HCT116 (cell line): ENCODE measurements at regions not wholly inside any gene's neighbourhood (a gene's known extent, or its start where the extent isn't known, plus 50 kb on each side); places are given as distances from the start of the nearest gene placed in this dataset.

Experiments
- ATAC-seq: fragments of 200-7000 bp; cut with Tn5 transposase; 2 replicates; pipeline ENCODE4 v1.9.1; 2020; ENCODE audit warnings: mild to moderate bottlenecking, moderate library complexity
- BruUV-seq: library from RNA; stranded (reverse); fragments of 400-500 nt; replicated peaks from 2 replicates; lab custom pipeline; 2021; lab: Mats Ljungman, UMichigan
- CTCF ChIA-PET: fragments of 300-600 bp; sonication (Branson Sonifier 250); formaldehyde crosslinking; loops from one replicate; lab custom pipeline; 2021; ENCODE audit warnings: antibody characterized with exemption; lab: Charles Lee
- POLR2A ChIA-PET: fragments of 300-600, 350-600 bp; sonication (Branson Sonifier 250); formaldehyde crosslinking; loops from one replicate; lab custom pipeline; 2021; ENCODE audit warnings: antibody characterized with exemption; lab: Charles Lee
- RAD21 ChIA-PET, 2 experiments: fragments of 300-600 bp; sonication (Branson Sonifier 250); formaldehyde crosslinking; loops; one replicate each; lab custom pipeline; 2023; ENCODE audit warnings: low total read pairs in 2 of 2; ENCODE audit not compliant: uncharacterized antibody in 2 of 2, unreplicated experiment in 2 of 2, low non-redundant PET in 1 of 2; lab: Charles Lee
- DNase-seq: peaks from one replicate; pipeline ENCODE4 v3.0.0-alpha.2; 2010; ENCODE audit warnings: low read depth, low spot score
- H2AFZ ChIP-seq: fragments of 200-600 bp; shearing (Covaris generic), sonication (generic); 2 replicates; pipeline ENCODE4 v1.6.1; 2017; ENCODE audit warnings: low read depth, mixed run types, mixed read lengths, antibody characterized with exemption, low read length; ENCODE audit not compliant: poor library complexity, severe bottlenecking
- H3K27ac ChIP-seq: 2 replicates; pipeline ENCODE4 v1.5.1; 2012; ENCODE audit warnings: low read depth, low read length
- H3K27me3 ChIP-seq: fragments of 200-600 bp; sonication (generic); 2 replicates; pipeline ENCODE4 v1.6.1; 2016; ENCODE audit warnings: mixed run types, low read length, mixed read lengths; ENCODE audit not compliant: insufficient read depth
- H3K36me3 ChIP-seq, 2 experiments: fragments of 200-500 bp in 1 of 2; fragments of 200-600 bp in 1 of 2; sonication (Bioruptor generic) in 1 of 2; sonication (generic) in 1 of 2; 2 replicates each; pipeline versions ENCODE4 v1.5.1 to v1.6.1; 2014 to 2016; ENCODE audit warnings: low read length in 2 of 2, inconsistent platforms in 1 of 2, mixed read lengths in 1 of 2, mixed run types in 1 of 2; ENCODE audit not compliant: insufficient read depth in 2 of 2, control insufficient read depth in 1 of 2
- H3K4me1 ChIP-seq, 2 experiments: fragments of 200-600 bp in 1 of 2; sonication (generic) in 1 of 2; 2 replicates each; pipeline versions ENCODE4 v1.5.1 to v1.6.1; 2012 to 2017; ENCODE audit warnings: low read length in 2 of 2, inconsistent platforms in 1 of 2, mild to moderate bottlenecking in 1 of 2, mixed read lengths in 1 of 2, mixed run types in 1 of 2, moderate library complexity in 1 of 2; ENCODE audit not compliant: insufficient read depth in 2 of 2, control insufficient read depth in 1 of 2
- H3K4me2 ChIP-seq: fragments of 200-600 bp; sonication (generic); 2 replicates; pipeline ENCODE4 v1.6.1; 2017; ENCODE audit warnings: mixed run types, low read length, mixed read lengths
- H3K4me3 ChIP-seq, 2 experiments: fragments of 200-600 bp in 1 of 2; sonication (generic) in 1 of 2; replicated peaks in 1 of 2; 2 replicates each; pipeline ENCODE4 v1.5.1; 2011 to 2016; ENCODE audit warnings: low read length in 2 of 2, control low read depth in 1 of 2, low read depth in 1 of 2, mild to moderate bottlenecking in 1 of 2, mixed read lengths in 1 of 2, mixed run types in 1 of 2
- H3K79me2 ChIP-seq: fragments of 200-600 bp; sonication (generic); 2 replicates; pipeline ENCODE4 v1.6.1; 2017; ENCODE audit warnings: mild to moderate bottlenecking, mixed run types, low read length, moderate library complexity, mixed read lengths; ENCODE audit not compliant: insufficient read depth
- H3K9ac ChIP-seq: fragments of 200-600 bp; sonication (generic); 2 replicates; pipeline ENCODE4 v1.6.1; 2016; ENCODE audit warnings: low read length, mixed read lengths
- H3K9me2 ChIP-seq: fragments of 200-600 bp; sonication (generic), shearing (Covaris generic); 2 replicates; pipeline ENCODE4 v1.6.1; 2017; ENCODE audit warnings: mixed run types, mild to moderate bottlenecking, moderate library complexity; ENCODE audit not compliant: insufficient read depth
- H3K9me3 ChIP-seq, 2 experiments: fragments of 200-500 bp in 1 of 2; fragments of 200-600 bp in 1 of 2; sonication (Bioruptor generic) in 1 of 2; sonication (generic) in 1 of 2; 2 replicates each; pipeline ENCODE4 v1.6.1; 2014 to 2017; ENCODE audit warnings: low read length in 2 of 2, mixed read lengths in 2 of 2, inconsistent platforms in 1 of 2, low read depth in 1 of 2, mild to moderate bottlenecking in 1 of 2, mixed run types in 1 of 2, moderate library complexity in 1 of 2; ENCODE audit not compliant: control insufficient read depth in 1 of 2, insufficient read depth in 1 of 2
- H4K20me1 ChIP-seq: fragments of 200-600 bp; sonication (generic), shearing (Covaris generic); 2 replicates; pipeline ENCODE4 v1.6.1; 2017; ENCODE audit warnings: mixed run types, mild to moderate bottlenecking, moderate library complexity; ENCODE audit not compliant: insufficient read depth
- CBX3 ChIP-seq: IDR thresholded peaks from 2 replicates; pipeline ENCODE4 v1.6.1; 2012; ENCODE audit warnings: low read depth
- CEBPB ChIP-seq: IDR thresholded peaks from 2 replicates; pipeline ENCODE4 v1.6.1; 2012; ENCODE audit warnings: low read depth
- CTCF ChIP-seq, 3 experiments: fragments of 200-600 bp in 1 of 3; sonication (generic) in 1 of 3; IDR thresholded peaks in 2 of 3; conservative IDR thresholded peaks in 1 of 3; 2 replicates each; pipeline ENCODE4 v1.5.1; 2012 to 2017; ENCODE audit warnings: low read depth in 2 of 3, low read length in 2 of 3, antibody characterized with exemption in 1 of 3, borderline replicate concordance in 1 of 3, control low read depth in 1 of 3, mild to moderate bottlenecking in 1 of 3, mixed read lengths in 1 of 3, mixed run types in 1 of 3, moderate library complexity in 1 of 3; ENCODE audit not compliant: insufficient read depth in 1 of 3
- EGR1 ChIP-seq: IDR thresholded peaks from 2 replicates; pipeline ENCODE4 v1.6.1; 2012; ENCODE audit warnings: low read depth
- ELF1 ChIP-seq: IDR thresholded peaks from 2 replicates; pipeline ENCODE4 v1.6.1; 2012; ENCODE audit warnings: low read depth, borderline replicate concordance
- EZH2phosphoT487 ChIP-seq: fragments of 200-600 bp; IDR thresholded peaks from 2 replicates; pipeline ENCODE4 v1.6.1; 2018; ENCODE audit warnings: antibody characterized with exemption, borderline replicate concordance
- JUND ChIP-seq: IDR thresholded peaks from 2 replicates; pipeline ENCODE4 v1.6.1; 2012
- POLR2A ChIP-seq: IDR thresholded peaks from 2 replicates; pipeline ENCODE4 v1.7.0; 2011; ENCODE audit warnings: borderline replicate concordance; ENCODE audit not compliant: insufficient read depth, insufficient read length; ENCODE audit errors: extremely low read depth
- POLR2AphosphoS5 ChIP-seq: IDR thresholded peaks from 2 replicates; pipeline ENCODE4 v1.6.1; 2011; ENCODE audit warnings: mild to moderate bottlenecking, low read depth, low read length, moderate library complexity
- REST ChIP-seq: IDR thresholded peaks from 2 replicates; pipeline ENCODE4 v1.6.1; 2012; ENCODE audit warnings: low read depth
- SIN3A ChIP-seq: IDR thresholded peaks from 2 replicates; pipeline ENCODE4 v1.6.1; 2012; ENCODE audit warnings: low read depth
- SP1 ChIP-seq: IDR thresholded peaks from 2 replicates; pipeline ENCODE4 v1.6.1; 2012; ENCODE audit warnings: low read depth
- SRF ChIP-seq: IDR thresholded peaks from 2 replicates; pipeline ENCODE4 v1.6.1; 2012; ENCODE audit warnings: low read depth
- TCF7L2 ChIP-seq: IDR thresholded peaks from 2 replicates; pipeline ENCODE4 v1.7.0; 2011; ENCODE audit warnings: borderline replicate concordance, inconsistent platforms; ENCODE audit not compliant: insufficient read depth, insufficient read length; ENCODE audit errors: extremely low read depth
- intact Hi-C: fragments of 100-400 bp; cut with micrococcal nuclease; formaldehyde crosslinking; loops from 2 replicates; pipeline ENCODE4 v1.10.0; 2022
- TF ChIP-seq, protein P1 (sequence below): IDR thresholded peaks from 2 replicates; pipeline ENCODE4 v1.6.1; 2012
- TF ChIP-seq, protein P2 (sequence below): IDR thresholded peaks from 2 replicates; pipeline ENCODE4 v1.6.1; 2011; ENCODE audit warnings: mild to moderate bottlenecking, low read length, moderate library complexity; ENCODE audit not compliant: insufficient replicate concordance; ENCODE audit errors: extremely low read depth
- TF ChIP-seq, protein P3 (sequence below): IDR thresholded peaks from 2 replicates; pipeline ENCODE4 v1.6.1; 2012

DNA sequence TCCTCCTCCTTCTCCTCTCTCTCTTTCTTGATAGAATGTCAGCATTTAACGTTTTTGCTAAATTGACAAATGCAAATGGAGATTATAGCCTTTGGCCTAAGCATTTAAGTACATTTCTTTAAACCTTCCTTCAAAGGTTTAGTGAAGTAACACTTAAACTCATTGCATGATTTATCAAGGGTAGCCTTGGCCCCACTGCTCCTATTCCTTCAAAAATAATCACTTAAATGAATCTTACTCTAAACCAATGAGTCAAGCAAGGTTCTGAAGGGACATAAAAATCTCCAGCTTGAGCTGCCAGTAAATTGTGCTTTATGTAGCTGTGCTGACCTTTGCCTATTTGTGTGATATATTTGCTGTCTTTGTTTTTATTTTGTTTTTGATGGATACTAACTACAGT is 358.5 kb upstream of the AKR1E2 start:
- no TSS peak for BruUV-seq
- intact Hi-C loops = no loop called here
- ATAC-seq (no peak), DNase-seq (no peak)
- TF ChIP-seq CTCF (IDR thresholded peaks at IDR 0.05 in 2 of 3, conservative IDR thresholded peaks at IDR 0.05 in 1 of 3; ENCODE audit: borderline replicate concordance in 1 of 3, insufficient read depth in 1 of 3, low read depth in 2 of 3, low read length in 2 of 3) = no peak
- no peak for TF ChIP-seq ELF1
- no peak for TF ChIP-seq JUND
- no peak for TF ChIP-seq EZH2phosphoT487
- TF ChIP-seq REST = no peak
- TF ChIP-seq POLR2AphosphoS5 = no peak
- TF ChIP-seq, protein P1, sequence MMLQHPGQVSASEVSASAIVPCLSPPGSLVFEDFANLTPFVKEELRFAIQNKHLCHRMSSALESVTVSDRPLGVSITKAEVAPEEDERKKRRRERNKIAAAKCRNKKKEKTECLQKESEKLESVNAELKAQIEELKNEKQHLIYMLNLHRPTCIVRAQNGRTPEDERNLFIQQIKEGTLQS = no peak
- TF ChIP-seq, protein P2, sequence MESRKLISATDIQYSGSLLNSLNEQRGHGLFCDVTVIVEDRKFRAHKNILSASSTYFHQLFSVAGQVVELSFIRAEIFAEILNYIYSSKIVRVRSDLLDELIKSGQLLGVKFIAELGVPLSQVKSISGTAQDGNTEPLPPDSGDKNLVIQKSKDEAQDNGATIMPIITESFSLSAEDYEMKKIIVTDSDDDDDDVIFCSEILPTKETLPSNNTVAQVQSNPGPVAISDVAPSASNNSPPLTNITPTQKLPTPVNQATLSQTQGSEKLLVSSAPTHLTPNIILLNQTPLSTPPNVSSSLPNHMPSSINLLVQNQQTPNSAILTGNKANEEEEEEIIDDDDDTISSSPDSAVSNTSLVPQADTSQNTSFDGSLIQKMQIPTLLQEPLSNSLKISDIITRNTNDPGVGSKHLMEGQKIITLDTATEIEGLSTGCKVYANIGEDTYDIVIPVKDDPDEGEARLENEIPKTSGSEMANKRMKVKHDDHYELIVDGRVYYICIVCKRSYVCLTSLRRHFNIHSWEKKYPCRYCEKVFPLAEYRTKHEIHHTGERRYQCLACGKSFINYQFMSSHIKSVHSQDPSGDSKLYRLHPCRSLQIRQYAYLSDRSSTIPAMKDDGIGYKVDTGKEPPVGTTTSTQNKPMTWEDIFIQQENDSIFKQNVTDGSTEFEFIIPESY = no peak
- TF ChIP-seq SRF = no peak
- no peak for TF ChIP-seq POLR2A
- TF ChIP-seq CEBPB = no peak
- no peak for TF ChIP-seq SIN3A
- TF ChIP-seq TCF7L2 = no peak
- TF ChIP-seq CBX3 = no peak
- TF ChIP-seq, protein P3, sequence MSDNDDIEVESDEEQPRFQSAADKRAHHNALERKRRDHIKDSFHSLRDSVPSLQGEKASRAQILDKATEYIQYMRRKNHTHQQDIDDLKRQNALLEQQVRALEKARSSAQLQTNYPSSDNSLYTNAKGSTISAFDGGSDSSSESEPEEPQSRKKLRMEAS = no peak
- TF ChIP-seq SP1 = no peak
- TF ChIP-seq EGR1 = no peak
- Histone ChIP-seq H4K20me1 (no peaks in the 10 kb centered on the region), H3K9me3 (no peaks in the 10 kb centered on the region), H3K4me3 (no peak overlapping the region), H3K9ac (no peak overlapping the region), H3K4me2 (no peak overlapping the region), H3K4me1 (no peaks in the 10 kb centered on the region; a peak in 1 of 4 replicates), H3K27ac (no peak overlapping the region), H3K79me2 (no peaks in the 10 kb centered on the region), H2AFZ (no peak overlapping the region), H3K27me3 (no peaks in the 10 kb centered on the region), H3K9me2 (no peaks in the 10 kb centered on the region), H3K36me3 (no peaks in the 10 kb centered on the region)
- ChIA-PET CTCF (no interaction called here), POLR2A (no interaction called here), RAD21 (no interaction called here)
